GM03348 (cell line): ENCODE measurements at regions not wholly inside any gene's neighbourhood (a gene's known extent, or its start where the extent isn't known, plus 50 kb on each side); places are given as distances from the start of the nearest gene placed in this dataset.

Experiments used
- DNase-seq: peaks from one replicate; pipeline ENCODE4 v3.0.0; 2012; ENCODE audit warnings: low spot score

- no peak for DNase-seq
These were observed 444.5 kb downstream of the PLOD2 start for GRCh38 chr3:145716519-145716918.

GRCh38 chr3:145719114-145719513 is 441.9 kb downstream of the PLOD2 start:
- DNase-seq: no peak

DNA sequence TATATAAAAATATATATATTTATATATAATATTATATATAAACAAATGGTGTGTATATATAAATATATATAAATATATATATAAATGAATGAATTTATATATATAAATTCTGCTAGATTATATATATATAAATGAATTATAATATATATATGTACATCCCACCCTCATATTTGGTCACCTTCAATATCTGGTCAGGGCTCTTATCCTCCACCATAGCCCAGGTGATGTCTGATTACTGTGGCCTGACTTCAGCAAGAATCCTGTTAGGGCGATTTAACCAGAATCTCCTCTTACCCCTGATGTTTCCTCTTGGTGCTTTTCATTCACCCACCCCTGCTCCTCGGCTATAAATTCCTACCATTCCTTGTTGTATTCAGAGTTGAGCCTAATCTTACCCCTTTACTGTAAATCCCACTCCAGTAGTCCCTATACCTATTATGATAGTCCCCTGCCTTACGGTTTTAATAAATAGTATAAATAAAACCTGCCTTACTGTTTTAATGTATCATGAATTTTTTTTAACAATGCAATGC is 439.6 kb downstream of the PLOD2 start:
- no peak for DNase-seq

DNA sequence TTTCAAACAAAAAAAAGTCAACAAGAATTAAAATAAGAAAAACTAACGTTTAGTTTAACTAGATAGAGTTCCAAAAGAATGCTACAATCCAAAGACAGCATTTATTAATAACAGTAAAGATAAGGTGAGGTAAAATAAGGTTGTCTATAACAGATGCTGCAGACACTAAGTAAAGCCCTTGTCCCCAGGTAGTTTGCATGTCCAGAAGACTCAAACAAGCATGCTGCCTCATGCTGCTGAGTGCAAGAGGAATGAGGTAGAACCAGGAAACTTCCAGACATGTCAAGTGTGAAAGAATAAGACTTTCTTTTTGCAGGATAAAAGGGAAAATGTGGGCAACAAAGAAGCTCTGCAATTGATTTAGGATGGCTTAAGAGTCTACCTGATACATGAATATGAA is 439.2 kb downstream of the PLOD2 start:
- no peak for DNase-seq

DNA sequence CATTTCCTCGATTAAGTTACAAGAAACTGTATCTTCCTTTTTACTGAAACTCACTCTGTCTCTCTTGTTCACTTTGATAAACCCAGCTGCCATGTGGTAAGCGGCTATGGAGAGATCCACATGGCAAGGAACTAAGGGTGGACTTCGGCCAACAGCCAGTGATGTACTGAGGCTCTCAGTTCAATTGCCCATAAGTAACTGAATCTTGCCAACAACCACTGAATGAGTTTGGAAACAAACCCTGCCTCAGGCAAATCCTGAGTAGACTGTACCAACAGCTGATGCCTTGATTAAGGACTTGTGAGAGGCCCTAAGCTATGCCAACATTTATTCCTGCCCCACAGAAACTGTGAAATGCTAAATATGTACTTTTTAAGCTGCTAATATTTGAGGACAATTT is 433.5 kb downstream of the PLOD2 start:
- DNase-seq: no peak

GRCh38 chr3:145735631-145736030 is 425.4 kb downstream of the PLOD2 start:
- no peak for DNase-seq

GRCh38 chr3:145737952-145738351 is 423.0 kb downstream of the PLOD2 start:
- no peak for DNase-seq

GRCh38 chr3:145739926-145740325 is 421.1 kb downstream of the PLOD2 start:
- DNase-seq: no peak

GRCh38 chr3:145750657-145751056 is 410.3 kb downstream of the PLOD2 start:
- no peak for DNase-seq

- DNase-seq: no peak
These were observed 408.4 kb downstream of the PLOD2 start for GRCh38 chr3:145752576-145752975.

GRCh38 chr3:145754605-145755289 is 406.2 kb downstream of the PLOD2 start:
- DNase-seq: no peak

DNA sequence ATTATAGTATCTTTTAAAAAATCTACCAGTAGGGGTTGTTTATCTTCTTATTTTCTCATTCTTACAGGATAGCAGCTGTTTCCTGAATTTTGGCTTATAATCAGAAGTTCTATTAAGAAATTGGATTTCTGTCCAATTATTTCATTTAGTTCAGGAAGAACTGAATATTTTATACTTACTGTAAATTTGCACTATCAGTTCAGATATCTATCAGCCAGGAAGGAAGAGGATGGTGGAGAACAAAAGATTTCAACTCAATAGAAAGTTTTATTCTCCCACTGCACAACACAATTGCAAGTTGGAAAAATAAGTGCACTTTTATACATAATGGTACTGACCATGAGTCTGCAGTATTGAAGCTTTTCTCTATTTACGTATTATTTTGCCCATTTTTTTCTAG is 400.9 kb downstream of the PLOD2 start:
- DNase-seq: no peak

DNA sequence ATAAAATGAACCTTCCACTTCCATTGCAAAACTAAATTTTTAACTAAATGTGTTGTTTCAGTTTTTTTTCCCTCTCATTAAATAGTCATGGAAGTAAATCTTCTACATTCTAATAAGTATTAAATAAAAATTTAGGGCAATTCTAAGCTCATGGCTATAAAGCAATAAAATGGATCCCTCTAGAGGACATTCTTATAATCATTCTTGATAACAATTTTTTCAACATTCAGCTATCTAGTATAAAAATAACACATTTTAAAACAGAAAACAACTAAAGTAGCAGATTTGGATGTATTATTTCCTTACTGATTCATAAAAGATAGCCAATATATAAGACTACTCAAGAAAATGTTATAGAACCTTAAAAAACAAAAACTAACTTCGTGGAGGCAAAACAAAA is 393.1 kb downstream of the PLOD2 start:
- DNase-seq: peak; percentile 4

DNA sequence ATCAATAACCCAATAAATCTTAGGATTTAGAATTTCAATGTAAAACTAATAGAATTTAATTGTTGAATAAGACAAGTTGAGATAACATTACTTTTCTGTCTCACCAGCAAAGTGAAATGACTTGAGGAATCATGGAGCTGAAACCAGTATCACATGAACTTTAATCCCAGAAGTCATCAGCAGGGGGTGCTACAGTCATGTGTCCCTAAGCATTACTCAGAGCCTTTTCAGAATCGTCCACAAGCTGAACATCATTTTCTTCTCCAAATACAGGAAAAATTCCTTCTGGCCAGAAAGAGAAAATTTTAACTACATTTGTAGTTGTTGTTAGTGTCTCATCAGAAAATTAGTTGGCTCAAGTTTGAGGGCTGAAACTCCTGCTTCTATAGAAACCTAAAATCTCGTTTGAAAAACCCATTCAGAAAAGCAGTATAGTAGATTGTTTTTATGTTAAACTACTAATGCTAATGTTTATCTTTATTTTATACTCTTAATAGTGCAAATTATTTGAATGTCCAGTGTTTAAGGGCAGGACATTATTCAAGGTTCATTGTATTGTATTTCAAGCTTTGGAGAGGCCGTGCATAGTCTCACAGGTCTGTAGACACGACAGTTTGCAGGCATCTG is 384.1 kb downstream of the PLOD2 start:
- peak; percentile 62 for DNase-seq

- no peak for DNase-seq
These were observed 380.7 kb downstream of the PLOD2 start for GRCh38 chr3:145780301-145780700.

DNA sequence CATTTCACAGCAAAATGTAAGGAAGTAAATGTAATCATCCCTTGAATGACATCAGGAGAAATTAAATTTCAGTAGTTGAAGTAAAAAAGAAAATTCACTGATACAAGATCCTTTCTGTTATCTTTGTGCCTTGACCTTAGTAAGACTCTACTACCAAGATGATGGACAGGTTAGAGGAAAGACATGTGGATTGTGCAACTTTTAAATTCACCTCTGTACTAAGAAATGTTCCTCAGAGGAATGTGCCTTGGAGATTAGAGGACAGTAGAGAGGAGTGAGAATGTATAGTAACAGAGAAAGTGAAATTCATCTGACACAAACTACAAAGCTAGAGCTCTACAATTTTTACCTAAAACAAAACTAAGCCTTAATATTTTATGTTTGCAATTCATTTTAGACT is 375.3 kb downstream of the PLOD2 start:
- DNase-seq: no peak

DNA sequence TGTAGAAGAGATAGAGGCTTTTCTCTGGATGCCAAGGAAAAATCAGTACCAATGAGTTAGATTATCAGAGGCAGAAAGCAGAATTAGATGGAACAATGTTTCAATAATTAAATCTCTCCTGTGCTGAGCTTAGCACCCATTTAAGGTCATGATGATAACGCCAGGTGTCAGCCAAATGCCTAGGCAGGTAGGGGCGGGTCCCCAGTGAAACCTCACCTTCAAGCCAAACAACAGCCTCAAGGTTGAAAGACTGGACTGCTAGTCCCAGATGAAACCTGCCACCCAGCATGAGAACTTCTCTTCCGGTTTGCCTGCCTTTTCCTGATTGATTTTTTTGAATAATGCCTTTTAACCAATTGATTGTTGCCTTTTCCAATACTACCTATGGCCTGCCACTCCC is 363.0 kb downstream of the PLOD2 start:
- no peak for DNase-seq

- no peak for DNase-seq
These were observed 362.1 kb downstream of the PLOD2 start for GRCh38 chr3:145798696-145799537.

DNA sequence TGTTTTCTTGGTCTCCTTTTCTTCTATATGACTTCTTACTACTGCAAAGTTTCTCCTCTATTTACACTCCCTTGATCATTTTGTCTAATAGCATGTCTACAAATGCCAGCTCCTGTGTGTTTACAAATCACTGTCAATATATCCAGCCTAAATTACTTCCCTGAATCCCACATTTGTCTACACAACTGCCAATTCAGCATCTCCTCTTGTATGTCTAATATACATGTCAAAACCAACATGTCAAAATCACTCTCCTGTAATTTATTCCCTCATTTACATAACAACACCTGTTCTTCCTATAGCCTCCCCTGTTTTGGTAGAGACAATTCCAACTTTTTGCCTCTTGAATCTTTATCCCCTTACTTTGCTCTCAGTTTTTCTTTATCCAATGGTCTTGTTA is 359.3 kb downstream of the PLOD2 start:
- DNase-seq: no peak

DNA sequence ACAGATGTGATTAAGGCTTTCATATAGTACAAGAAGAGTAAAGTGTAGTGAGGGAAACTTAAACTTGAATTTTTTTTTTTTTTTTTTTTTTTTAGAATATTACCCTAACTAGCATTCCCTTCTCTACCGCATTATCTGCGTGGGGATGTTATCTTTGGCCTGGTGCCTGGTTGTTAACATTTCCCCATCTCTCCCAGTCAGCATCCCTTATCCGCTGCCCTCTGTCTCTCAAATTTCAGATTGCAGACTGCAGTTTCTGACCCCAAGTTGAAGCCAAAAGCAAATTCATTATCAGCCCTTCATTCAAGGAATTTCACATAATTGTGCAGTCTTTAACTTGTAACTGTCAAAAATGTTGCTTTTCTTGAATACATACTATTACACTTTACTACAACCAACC is 353.0 kb downstream of the PLOD2 start:
- no peak for DNase-seq

GRCh38 chr3:145812391-145812790 is 348.6 kb downstream of the PLOD2 start:
- no peak for DNase-seq

DNA sequence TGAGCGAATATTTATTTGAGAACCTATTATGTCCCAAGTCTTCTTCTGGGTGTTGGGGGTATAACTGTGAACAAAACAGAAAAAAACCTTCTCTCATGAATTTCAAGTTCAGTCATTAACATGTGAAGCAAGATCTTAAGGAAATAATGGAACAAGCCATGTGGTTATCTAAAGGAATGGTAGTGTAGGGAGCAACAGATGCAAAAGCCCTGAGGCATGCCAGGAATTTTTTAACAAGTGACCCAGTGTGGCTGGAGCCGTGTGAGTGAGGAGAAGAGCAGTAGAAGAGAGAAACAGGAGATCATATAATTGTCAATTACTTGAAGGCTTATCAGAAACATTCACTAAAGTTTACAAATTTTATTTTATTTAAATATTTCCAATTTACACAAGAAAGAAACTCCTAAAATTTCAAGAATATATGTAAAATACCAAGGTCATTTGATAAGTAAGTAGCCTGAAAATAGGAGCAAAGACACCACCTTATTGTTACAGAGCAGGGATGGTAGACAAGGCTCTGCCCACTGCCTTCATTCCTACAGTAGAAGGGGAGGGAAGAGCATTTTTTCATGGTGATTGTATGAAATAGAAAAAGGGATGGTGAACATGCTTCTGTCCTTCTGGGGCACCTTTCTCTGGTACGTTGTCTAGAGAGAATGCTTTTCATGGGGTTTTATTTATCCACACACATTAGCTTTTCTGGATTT is 345.1 kb downstream of the PLOD2 start:
- no peak for DNase-seq
